ENCODE measurements at regions not wholly inside any gene's neighbourhood (a gene's known extent, or its start where the extent isn't known, plus 50 kb on each side); places are given as distances from the start of the nearest gene placed in this dataset.

DNA sequence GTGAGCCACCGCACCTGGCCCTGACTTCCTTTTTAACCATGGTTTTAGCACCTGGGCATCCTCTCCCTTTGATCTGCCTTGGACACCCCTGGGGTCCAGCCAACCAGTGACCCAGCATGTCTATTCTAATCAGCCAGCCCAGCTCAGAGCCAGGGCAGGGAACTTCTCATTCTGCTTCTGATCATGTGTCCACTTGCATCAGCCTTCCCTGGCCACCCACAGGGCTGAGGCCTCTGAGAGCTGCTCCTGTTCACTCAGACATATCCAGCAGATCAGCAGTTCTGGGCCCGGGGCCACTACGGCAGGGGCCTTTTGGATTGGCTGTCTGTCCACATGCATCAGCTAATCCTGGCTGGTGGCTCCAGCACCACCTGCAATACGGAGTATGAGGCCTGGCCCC is 117.9 kb upstream of the MAP1LC3B2 start:
- TF ChIP-seq POLR2AphosphoS5 (IDR thresholded peaks at IDR 0.05; ENCODE audit: low read depth, low read length) (no peak), TAF1 (IDR thresholded peaks at IDR 0.05; ENCODE audit: borderline replicate concordance, insufficient read depth, low read length) (no peak), SIN3A (IDR thresholded peaks at IDR 0.05; ENCODE audit: borderline replicate concordance, insufficient read depth, low read length) (no peak), REST (IDR thresholded peaks at IDR 0.05; ENCODE audit: insufficient read depth in 1 of 2, low read depth in 2 of 2, low read length in 2 of 2) (no peak)

Measured in PFSK-1 (cell line).